GM12878 (cell line): ENCODE measurements at regions not wholly inside any gene's neighbourhood (a gene's known extent, or its start where the extent isn't known, plus 50 kb on each side); places are given as distances from the start of the nearest gene placed in this dataset.

Experiments
- CTCF ChIP-seq, 3 experiments: IDR thresholded peaks in 2 of 3; conservative IDR thresholded peaks in 1 of 3; 2 replicates each; pipeline ENCODE4 v1.5.1; 2011; ENCODE audit warnings: low read depth in 3 of 3, low read length in 3 of 3, mild to moderate bottlenecking in 3 of 3, control low read depth in 2 of 3, moderate library complexity in 2 of 3, inconsistent platforms in 1 of 3, mixed read lengths in 1 of 3; ENCODE audit not compliant: control insufficient read depth in 2 of 3, insufficient read depth in 1 of 3; ENCODE audit errors: extremely low read depth in 1 of 3
- EP300 ChIP-seq, 2 experiments: fragments of 150-350 bp in 1 of 2; IDR thresholded peaks; 2 replicates each; pipeline ENCODE4 v1.6.1; 2011 to 2012; ENCODE audit warnings: low read depth in 2 of 2, low read length in 2 of 2, borderline replicate concordance in 1 of 2, improper control_type of control experiment in 1 of 2, inconsistent platforms in 1 of 2; ENCODE audit not compliant: control insufficient read depth in 1 of 2
- EZH2 ChIP-seq: IDR thresholded peaks from 2 replicates; pipeline ENCODE4 v1.6.1; 2012; ENCODE audit warnings: low read depth, mild to moderate bottlenecking, control low read depth, inconsistent platforms, low read length, borderline replicate concordance; ENCODE audit not compliant: control insufficient read depth
- NR2C1 ChIP-seq: fragments of 450-650 bp; IDR thresholded peaks from 2 replicates; pipeline ENCODE4 v1.6.1; 2017; ENCODE audit warnings: antibody characterized with exemption, mild to moderate bottlenecking, moderate library complexity
- RELA ChIP-seq: fragments of 450-650 bp; IDR thresholded peaks from 2 replicates; pipeline ENCODE4 v1.8.0; 2014; ENCODE audit warnings: borderline replicate concordance; ENCODE audit not compliant: partially characterized antibody
- TAF1 ChIP-seq: IDR thresholded peaks from 2 replicates; pipeline ENCODE4 v1.6.1; 2011; ENCODE audit warnings: mild to moderate bottlenecking, low read depth, low read length, borderline replicate concordance
- ZBTB33 ChIP-seq: fragments of 450-650 bp; IDR thresholded peaks from 2 replicates; pipeline ENCODE4 v1.6.1; 2017; ENCODE audit warnings: mild to moderate bottlenecking
- ZNF274 ChIP-seq: IDR thresholded peaks from one replicate; pipeline ENCODE4 v1.8.0; 2011; ENCODE audit not compliant: insufficient read length, insufficient read depth

GRCh38 chr17:77271411-77271810 lies 130.6 kb downstream of the SEC14L1 start:
- TF ChIP-seq ZNF274 (no peak), NR2C1 (no peak), EZH2 (no peak), EP300 (IDR thresholded peaks at IDR 0.05; ENCODE audit: borderline replicate concordance in 1 of 2, control insufficient read depth in 1 of 2, low read depth in 2 of 2, low read length in 2 of 2) (no peak), CTCF (IDR thresholded peaks at IDR 0.05 in 2 of 3, conservative IDR thresholded peaks at IDR 0.05 in 1 of 3; ENCODE audit: control insufficient read depth in 2 of 3, extremely low read depth in 1 of 3, insufficient read depth in 1 of 3, low read depth in 3 of 3, low read length in 3 of 3) (no peak), RELA (no peak), TAF1 (no peak), ZBTB33 (no peak)
